AG09309 (cell line): ENCODE measurements at regions not wholly inside any gene's neighbourhood (a gene's known extent, or its start where the extent isn't known, plus 50 kb on each side); places are given as distances from the start of the nearest gene placed in this dataset.

Source experiments
- DNase-seq: peaks from one replicate; pipeline ENCODE4 v3.0.0-alpha.2; 2010; ENCODE audit warnings: low read depth
- H3K4me3 ChIP-seq: 2 replicates; pipeline ENCODE4 v1.5.1; 2011; ENCODE audit warnings: mild to moderate bottlenecking, low read depth, low read length, moderate library complexity; ENCODE audit not compliant: control insufficient read depth
- TF ChIP-seq, protein P1 (sequence below): IDR thresholded peaks from 2 replicates; pipeline ENCODE4 v1.5.1; 2011; ENCODE audit warnings: mild to moderate bottlenecking, low read depth, low read length, inconsistent platforms; ENCODE audit not compliant: insufficient read depth, control insufficient read depth; ENCODE audit errors: missing control alignments

DNA sequence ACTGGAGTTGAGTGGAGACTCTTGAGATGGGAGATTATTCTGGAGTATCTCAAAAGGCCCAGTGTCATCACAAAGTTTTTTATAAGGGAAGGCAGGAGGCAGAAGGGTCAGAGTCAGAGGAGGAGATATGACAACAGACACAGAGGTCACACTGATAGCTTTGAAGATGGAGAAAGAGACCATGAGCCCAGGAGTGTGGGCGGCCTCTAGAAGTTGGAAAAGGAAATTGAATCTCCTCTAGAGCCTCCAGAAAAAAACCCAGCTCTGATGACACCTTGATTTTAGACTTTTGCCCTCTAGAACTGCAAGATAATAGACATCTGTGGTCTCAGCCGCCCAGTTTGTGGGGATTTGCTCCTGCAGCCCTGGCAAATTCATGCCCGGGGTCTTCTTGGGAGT, 64.8 kb upstream of the SPTLC1 start:
- TF ChIP-seq, protein P1, sequence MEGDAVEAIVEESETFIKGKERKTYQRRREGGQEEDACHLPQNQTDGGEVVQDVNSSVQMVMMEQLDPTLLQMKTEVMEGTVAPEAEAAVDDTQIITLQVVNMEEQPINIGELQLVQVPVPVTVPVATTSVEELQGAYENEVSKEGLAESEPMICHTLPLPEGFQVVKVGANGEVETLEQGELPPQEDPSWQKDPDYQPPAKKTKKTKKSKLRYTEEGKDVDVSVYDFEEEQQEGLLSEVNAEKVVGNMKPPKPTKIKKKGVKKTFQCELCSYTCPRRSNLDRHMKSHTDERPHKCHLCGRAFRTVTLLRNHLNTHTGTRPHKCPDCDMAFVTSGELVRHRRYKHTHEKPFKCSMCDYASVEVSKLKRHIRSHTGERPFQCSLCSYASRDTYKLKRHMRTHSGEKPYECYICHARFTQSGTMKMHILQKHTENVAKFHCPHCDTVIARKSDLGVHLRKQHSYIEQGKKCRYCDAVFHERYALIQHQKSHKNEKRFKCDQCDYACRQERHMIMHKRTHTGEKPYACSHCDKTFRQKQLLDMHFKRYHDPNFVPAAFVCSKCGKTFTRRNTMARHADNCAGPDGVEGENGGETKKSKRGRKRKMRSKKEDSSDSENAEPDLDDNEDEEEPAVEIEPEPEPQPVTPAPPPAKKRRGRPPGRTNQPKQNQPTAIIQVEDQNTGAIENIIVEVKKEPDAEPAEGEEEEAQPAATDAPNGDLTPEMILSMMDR: no peak
- no peak for DNase-seq
- no peak overlapping the region for H3K4me3 ChIP-seq

DNA sequence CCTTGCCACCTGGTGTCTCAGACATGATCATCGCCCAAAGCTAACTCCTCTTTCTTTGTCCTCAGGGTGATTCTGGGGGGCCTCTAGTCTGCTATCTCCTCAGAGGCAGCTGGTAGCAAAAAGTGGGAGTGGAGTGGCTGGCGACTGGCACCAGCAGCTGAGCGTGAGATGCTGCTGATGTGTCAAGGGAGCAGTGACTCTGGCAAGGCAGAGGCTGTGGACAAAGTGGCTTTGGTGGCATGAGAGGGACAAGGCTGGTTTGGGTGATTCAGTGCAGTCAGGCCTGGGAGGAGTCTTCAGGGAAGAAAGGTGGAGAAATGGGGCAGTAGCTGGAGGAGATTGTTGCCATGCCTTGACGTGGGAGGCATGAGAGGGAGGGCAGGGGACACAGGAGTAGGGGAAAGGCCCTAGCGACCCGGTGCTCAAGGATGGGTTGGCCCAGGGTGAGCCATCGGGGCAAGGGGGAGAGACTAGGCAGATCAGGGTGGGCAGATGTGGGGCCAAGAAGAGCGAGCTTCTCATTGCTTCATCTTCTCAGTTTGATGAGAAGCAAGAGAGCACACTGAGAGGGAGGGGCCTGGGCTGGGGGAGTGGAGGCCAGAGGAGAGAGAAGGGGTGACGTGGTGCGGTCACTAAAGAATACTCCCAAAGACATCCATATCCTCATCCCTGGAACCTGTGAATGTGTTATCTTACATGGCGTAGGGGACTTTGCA, 64.2 kb upstream of the SPTLC1 start:
- H3K4me3 ChIP-seq: no peak overlapping the region
- DNase-seq: no peak
- TF ChIP-seq, protein P1: no peak

DNA sequence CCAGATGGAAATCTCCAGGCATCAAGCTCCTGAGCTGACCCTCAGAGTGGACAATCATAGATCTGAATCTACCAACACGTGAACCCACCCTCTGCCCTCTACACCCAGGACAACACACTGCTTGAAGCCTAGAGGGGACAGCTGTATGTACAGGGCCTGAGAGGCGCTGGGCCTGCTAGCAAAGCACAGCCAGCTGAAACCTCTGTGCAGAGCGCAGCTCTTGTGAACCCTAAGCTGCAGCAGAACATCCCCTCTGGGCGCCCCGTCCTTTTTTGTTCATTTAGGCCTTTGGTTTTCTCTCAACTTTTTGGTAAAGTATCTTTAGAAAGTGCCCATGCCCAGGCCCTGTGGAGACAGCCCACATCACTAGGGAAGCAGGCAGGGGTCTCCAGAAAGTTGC, 62.4 kb upstream of the SPTLC1 start:
- TF ChIP-seq, protein P1: no peak
- no peak overlapping the region for H3K4me3 ChIP-seq
- DNase-seq: no peak

DNA sequence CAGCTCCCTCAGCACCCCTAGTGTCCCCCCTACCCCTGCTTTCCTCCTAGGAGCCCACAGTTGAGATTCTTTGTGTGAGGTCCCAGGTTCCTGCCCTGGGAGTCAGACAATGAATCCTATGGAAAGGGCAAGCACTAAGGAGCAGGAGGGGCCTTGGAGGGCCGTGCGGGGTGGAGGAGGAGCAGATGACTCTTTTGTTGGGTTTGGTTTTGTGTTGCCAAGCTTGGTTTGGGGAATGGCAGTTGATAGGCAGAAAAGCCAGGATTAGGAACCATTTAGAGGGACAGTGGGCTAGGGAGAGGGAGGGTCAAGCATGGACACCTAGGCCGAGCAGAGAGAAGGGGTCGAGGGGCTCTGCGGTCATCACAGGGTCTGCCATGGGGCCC, 61.6 kb upstream of the SPTLC1 start:
- DNase-seq: no peak
- TF ChIP-seq, protein P1: no peak
- no peak overlapping the region for H3K4me3 ChIP-seq

DNA sequence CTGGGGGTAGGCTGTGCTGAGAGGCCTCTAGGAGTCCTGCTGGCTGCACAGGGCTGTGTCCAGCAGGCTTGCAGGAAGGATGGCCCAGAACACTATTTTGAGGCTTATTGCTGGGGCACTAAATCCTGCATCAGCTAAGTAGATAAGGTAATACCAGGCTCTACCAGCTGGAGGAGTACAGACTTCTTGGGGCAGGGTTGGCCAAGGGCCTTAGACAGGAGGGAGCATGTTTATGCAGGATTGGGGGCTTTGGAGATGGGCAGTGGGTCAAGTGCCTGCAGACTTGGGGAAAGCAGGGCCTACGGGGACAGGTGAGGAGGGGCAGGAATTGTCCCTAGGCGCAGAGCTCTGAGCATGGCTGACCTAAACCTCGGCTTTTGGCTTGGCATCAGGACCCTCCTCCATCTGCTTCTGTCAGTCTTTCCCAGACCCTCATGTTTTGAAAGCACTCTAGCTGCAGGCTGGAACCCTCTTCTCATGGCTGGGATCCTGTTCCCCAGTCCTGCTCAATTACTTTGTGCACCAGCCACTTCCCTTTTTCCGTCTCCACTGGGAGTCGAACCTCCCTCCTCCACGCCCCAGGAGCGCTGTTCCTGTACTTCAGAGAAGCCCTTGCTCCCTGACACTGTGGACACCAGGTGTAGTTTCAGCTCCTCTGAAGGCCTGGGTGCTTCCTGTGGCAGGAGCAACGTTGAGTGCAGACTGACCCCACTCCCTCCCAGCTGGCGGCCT, 61.0 kb upstream of the SPTLC1 start:
- TF ChIP-seq, protein P1: peak; percentile 29
- no peak overlapping the region for H3K4me3 ChIP-seq
- no peak for DNase-seq

DNA sequence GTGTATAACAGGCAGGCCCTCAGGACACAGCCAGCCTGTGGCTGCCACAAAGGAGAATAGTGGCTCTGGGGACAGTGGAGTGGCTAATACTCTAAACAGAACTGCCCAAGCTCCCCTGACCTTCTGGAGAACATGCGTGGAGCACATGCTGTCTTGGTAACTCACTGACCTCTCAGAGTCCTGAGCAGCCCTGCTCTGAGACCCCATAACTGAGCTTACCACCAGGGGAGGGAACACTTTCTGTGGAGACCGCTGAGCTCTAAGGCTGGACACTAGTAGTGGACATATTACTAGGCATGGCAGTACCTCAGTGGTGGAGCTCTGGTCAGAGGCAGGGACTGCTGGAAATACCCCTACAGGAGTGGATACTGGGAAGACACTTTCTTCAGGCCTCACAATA, 60.2 kb upstream of the SPTLC1 start:
- no peak for DNase-seq
- H3K4me3 ChIP-seq: no peak overlapping the region
- TF ChIP-seq, protein P1: no peak
